GM10248 (cell line): ENCODE measurements at regions not wholly inside any gene's neighbourhood (a gene's known extent, or its start where the extent isn't known, plus 50 kb on each side); places are given as distances from the start of the nearest gene placed in this dataset.

Experiments used
- CTCF ChIA-PET: fragments of 300-600 bp; sonication (Branson Sonifier 250); formaldehyde crosslinking; extraction: SDS; loops from one replicate; lab custom pipeline; 2021; ENCODE audit warnings: antibody characterized with exemption; lab: Yijun Ruan, JAX
- POLR2A ChIA-PET: fragments of 350-650 bp; sonication (Branson Sonifier 250); formaldehyde crosslinking; extraction: SDS; loops from one replicate; lab custom pipeline; 2020; ENCODE audit warnings: antibody characterized with exemption; lab: Yijun Ruan, JAX
- DNase-seq: peaks from one replicate; pipeline ENCODE4 v3.0.0; 2012; ENCODE audit errors: extremely low spot score
- TF ChIP-seq, protein P1 (sequence below): IDR thresholded peaks from 2 replicates; pipeline ENCODE4 v1.5.1; 2012; ENCODE audit warnings: mild to moderate bottlenecking, low read depth; ENCODE audit errors: extremely low read depth, missing control alignments, control extremely low read depth

GRCh38 chr10:113987156-113987555, 56.5 kb upstream of the ADRB1 start:
- TF ChIP-seq, protein P1, sequence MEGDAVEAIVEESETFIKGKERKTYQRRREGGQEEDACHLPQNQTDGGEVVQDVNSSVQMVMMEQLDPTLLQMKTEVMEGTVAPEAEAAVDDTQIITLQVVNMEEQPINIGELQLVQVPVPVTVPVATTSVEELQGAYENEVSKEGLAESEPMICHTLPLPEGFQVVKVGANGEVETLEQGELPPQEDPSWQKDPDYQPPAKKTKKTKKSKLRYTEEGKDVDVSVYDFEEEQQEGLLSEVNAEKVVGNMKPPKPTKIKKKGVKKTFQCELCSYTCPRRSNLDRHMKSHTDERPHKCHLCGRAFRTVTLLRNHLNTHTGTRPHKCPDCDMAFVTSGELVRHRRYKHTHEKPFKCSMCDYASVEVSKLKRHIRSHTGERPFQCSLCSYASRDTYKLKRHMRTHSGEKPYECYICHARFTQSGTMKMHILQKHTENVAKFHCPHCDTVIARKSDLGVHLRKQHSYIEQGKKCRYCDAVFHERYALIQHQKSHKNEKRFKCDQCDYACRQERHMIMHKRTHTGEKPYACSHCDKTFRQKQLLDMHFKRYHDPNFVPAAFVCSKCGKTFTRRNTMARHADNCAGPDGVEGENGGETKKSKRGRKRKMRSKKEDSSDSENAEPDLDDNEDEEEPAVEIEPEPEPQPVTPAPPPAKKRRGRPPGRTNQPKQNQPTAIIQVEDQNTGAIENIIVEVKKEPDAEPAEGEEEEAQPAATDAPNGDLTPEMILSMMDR = no peak
- DNase-seq = no peak
- ChIA-PET CTCF (interaction anchor here (0.9 to 1.5 kb wide), 2 partner anchors 8 to 10 kb away, joined by 3 read pairs; no protein-coding TSS in a partner anchor), POLR2A (no interaction called here)

- POLR2A ChIA-PET = no interaction called here
- no peak for DNase-seq
- TF ChIP-seq, protein P1 = no peak
- CTCF ChIA-PET = no interaction called here
Observed at GRCh38 chr10:113987805-113988204, 55.9 kb upstream of the ADRB1 start.

GRCh38 chr10:113988535-113988934, 55.1 kb upstream of the ADRB1 start:
- ChIA-PET CTCF (interaction anchor here (0.6 kb wide), 1 partner anchor 34 kb away, joined by 3 read pairs; no protein-coding TSS in a partner anchor), POLR2A (no interaction called here)
- DNase-seq = no peak
- TF ChIP-seq, protein P1 = no peak

DNA sequence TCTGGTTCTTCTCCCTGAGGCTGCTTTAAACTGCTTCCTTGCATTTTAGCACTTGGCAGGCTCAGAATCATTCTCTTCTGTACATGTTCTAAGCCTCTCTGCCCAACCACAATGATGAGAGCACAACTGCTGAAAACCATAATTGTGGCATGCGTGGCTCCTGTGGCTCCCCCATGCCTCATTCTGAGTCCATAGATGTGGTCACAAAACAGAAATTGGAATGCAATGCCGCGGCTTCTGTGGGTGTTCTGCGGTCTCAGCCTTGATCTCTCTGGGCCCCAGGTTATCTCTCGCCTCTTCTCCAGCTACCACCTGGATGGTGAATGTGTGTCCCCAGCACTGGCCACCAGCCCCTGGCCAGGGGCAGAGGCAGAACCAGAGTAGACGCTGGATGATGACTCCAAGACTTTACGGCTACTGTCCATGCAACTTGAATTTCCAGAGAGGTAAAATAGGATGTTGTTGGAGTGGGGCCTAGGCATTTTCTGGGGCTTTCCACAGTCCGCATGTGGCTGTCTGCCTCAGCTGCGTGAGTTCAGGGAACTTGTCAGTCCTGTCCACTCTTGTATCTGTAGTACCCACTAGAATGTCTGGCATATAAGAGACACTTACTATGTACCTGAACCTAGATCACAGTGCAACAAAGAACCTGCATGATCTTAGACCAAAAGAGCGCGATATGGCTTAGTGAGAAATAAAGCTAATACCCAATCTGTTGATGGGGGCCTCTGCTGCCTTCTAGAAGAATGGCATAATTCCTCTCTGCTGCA, 52.4 kb upstream of the ADRB1 start:
- TF ChIP-seq, protein P1 = no peak

GRCh38 chr10:113992471-113993011, 51.1 kb upstream of the ADRB1 start:
- TF ChIP-seq, protein P1 = no peak
- POLR2A ChIA-PET = no interaction called here
- no peak for DNase-seq
- CTCF ChIA-PET = interaction anchor here (0.9 to 1.4 kb wide), 3 partner anchors 10 to 193 kb away, joined by 3 to 4 read pairs (median 3); no protein-coding TSS in a partner anchor

More for the DNA sequence above, 52.4 kb upstream of the ADRB1 start:
- POLR2A ChIA-PET = no interaction called here
- no peak for DNase-seq
- CTCF ChIA-PET = interaction anchor here (1.3 to 1.4 kb wide), 2 partner anchors 9 to 192 kb away, joined by 3 to 4 read pairs; no protein-coding TSS in a partner anchor

GRCh38 chr10:113993489-113993991, 50.1 kb upstream of the ADRB1 start:
- ChIA-PET CTCF (interaction anchor here (1.0 to 2.7 kb wide), 2 partner anchors 191 to 194 kb away, joined by 3 to 8 read pairs; no protein-coding TSS in a partner anchor), POLR2A (interaction anchor here (0.7 kb wide), 1 partner anchor 28 kb away, joined by 4 read pairs; no protein-coding TSS in a partner anchor)
- TF ChIP-seq, protein P1 = peak; percentile 21

More at GRCh38 chr10:113993489-113993991, 50.1 kb upstream of the ADRB1 start:
- DNase-seq = no peak
